GM18870 (cell line): ENCODE measurements at regions not wholly inside any gene's neighbourhood (a gene's known extent, or its start where the extent isn't known, plus 50 kb on each side); places are given as distances from the start of the nearest gene placed in this dataset.
"Not testable (repeated sequence)": the region's sequence is repeated elsewhere in the genome, so short reads cannot be mapped to it uniquely, and the experiment has no call there.

Experiments used
- ATAC-seq: cut with Tn5 transposase; IDR thresholded peaks from one replicate; pipeline ENCODE4 v1.9.1; 2021; ENCODE audit warnings: moderate library complexity; ENCODE audit not compliant: unreplicated experiment

DNA sequence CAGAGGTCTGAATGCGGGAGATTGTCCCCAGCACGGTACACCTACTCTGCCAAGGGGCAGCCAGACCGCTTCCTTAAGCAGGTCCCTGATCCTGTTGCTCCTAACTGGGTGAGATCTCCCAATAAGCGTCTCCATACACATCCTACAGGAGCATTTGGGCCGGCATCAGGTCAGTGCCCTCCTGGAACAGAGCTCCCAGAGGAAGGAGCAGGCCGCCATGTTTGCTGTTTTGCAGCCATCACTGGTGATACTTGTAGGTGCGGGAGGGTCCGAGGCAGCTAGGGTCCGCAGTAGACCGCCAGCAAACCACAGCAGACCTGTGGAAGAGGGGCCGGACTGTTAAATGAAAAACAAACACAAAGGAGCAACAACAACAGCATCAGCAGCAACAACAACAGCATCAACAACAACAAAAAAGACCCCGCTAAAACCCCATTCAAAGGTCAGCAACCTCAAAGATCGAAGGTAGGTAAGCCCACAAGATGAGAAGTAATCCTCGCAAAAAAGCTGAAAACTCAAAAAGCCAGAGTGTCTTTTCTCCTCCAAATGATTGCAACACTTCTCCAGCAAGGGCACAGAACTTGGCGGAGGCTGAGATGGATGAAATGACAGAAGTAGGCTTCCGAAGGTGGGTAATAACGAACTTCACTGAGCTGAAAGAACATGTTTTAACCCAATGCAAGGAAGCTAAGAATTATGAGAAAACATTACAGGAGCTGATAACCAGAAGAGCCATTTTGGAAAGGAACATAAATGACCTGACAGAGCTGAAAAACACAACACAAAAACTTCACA lies 79.0 kb upstream of the CDH7 start:
- ATAC-seq, result no peak

DNA sequence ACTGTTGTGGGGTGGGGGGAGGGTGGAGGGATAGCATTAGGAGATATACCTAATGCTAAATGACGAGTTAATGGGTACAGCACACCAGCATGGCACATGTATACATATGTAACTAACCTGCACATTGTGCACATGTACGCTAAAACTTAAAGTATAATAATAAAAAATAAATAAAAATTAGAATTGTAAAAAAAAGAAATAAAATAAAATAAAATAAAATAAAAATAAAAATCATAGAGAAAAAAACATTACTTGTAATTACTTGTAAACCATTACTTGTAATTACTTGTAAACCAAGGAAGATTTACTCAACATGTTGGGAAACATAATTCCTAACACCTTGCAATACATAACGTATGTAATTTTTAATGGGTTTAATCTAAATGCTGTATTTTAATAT lies 80.7 kb upstream of the CDH7 start:
- ATAC-seq, result not testable (repeated sequence)

DNA sequence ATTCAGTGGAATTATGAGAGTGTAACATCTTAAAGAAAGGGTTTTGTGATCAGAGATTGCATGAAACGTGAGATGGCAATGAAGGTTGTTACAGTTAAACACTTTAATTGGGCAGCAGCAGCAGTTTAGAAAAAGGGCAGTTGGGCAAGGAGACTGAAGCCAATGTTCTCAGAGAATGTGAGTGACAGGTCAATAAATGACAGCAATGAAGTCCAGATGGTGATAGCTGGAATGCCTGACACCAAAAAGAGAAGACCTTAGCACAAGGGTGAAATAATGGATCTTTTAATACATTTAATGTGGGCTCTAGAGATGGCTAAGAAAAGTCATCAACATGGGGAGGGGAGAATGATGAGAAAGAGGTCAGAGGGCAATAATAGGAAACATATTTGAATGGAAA lies 89.4 kb upstream of the CDH7 start:
- no peak for ATAC-seq

DNA sequence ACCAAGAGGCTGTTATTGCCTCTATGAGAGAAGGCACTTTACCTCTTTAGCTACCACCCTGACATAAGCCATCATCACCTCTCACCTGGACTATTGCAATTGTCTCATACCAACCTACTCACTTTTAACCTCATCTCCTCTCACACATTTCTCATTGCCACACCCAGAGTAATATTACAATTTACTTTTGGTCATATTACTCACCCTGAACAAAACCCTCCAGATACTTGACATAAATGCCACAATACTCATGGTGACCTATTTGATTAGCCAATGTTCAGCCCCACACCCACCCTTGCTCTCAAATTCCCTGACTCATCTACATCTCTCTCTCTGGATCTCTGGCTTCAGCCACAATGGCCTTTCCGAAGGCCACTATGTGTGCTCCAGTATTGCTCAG lies 90.9 kb upstream of the CDH7 start:
- ATAC-seq, result no peak

DNA sequence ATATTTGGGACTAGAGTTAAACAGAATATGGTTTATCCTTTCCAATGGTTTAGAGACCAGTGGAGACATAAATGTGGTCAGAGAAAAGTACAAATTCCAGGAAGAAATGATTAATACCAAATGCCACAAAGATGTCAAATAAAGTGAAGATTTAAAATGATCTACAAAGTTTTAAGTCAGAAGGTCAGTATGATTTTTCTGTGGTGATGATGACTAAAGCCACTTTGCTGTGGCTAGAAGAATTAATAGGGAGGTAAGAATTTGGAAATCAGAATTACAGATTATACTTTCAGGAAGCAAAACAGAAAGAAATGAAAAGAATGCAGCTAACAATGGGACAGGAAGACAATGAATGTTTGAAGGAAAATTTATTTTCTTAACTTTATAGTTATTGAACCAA lies 91.5 kb upstream of the CDH7 start:
- no peak for ATAC-seq

DNA sequence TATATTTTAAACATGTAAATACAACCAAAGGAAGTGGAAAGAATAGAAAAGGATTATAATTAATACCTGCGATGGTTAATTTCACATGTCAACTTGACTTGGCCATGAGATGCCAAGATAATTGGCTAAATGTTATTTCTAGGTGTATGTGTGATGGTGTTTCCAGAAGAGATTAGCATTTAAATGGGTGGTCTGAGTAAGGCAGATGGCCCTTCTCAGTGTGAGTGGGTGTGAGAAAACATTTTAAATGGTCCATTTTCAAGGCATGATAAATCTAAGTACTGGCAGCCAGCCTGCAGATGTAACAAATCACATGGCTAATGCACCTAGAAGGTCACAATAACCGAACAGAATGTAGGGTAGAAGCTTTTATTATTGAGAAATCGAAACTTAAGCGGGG lies 99.6 kb upstream of the CDH7 start:
- no peak for ATAC-seq

DNA sequence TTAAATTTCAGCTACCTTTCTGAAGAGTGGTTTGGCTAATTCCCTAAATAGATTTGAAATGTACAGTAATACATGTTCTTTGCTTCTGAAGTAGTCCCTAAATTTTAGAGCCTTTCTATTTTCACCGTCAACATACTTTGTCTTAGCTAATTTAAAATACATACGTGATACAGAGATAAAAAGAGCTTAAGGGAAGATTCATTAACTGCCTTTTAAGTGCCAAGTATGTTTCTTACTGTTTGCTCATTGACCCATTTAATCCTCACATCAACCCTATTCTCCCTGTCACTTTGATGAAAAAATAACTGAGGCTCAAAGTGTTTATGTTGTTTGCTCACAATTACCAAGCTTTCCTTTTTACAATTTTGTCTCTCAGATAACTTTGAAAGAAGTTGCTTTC lies 118.6 kb upstream of the CDH7 start:
- ATAC-seq, result no peak

DNA sequence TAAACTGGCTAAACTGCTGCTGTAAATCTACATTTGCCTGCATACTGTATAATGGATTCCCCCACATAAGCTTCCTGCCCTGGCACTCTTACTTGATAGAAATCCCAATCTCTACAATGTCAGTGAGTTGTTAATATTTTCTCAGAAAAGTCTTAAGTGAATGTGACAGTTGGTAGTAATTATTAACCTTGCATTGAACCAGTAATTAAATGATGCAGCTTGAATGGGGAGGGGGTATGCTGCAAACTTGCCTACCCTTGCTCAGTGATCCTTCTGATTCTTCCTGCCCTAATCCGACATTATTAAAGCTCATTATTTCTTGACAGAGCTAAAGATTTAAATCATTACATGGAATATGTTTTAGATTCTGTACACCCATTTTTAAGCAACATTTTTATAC lies 119.0 kb upstream of the CDH7 start:
- no peak for ATAC-seq

DNA sequence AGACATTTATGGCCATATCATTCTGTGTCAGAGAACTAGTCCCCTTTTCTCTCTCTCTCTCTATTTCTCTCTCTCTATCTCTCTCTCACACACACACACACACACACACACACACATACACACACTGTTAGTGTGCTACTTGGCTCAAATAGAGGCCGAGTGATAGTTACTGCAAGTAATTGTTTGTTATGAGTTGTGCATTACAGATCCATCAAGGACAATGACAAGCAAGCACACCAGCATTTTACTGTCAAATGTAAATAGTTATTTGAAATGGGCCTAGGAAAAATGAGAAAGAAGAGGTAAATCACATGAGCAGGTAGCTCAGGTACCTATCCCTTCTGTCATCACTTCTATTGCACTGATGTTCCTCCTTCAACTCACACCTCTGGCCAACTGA lies 122.4 kb upstream of the CDH7 start:
- no peak for ATAC-seq

DNA sequence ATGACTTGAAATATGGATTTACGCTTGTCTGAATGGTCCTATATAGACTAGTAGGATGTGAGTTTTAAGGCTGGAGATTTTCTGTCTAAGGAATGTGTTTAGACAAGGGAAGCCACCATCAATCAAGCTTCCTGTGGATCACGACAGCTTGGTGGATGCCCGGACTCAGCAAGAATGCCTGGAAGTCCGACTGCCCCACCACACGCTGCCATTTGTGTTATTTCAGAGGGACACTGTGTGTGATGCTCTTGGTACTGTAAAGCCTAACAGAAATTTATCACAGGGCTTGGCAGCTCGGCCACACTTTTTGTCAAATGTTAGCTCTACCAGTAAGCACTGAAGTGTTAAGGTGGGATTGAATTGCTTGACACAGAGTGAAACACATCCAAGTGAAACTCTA lies 127.1 kb upstream of the CDH7 start:
- ATAC-seq, result no peak

DNA sequence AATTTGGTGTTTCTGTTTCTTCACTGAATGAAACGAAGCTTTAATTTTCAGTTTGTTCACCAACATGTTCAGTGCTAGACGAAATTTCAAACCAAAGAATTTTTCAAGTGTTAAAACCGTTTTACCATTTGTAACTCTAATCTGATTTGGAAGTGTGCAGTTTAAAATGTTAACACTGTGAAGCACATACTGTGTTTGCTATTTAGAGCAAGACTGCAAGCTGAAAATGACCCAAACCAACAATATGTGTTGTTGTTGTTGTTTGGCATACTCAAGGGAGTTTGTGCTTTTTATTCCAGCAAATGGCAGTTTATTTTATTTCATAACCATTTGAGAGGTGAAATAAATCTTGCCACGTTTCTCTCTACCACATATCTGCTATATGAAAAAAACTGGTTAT lies 128.4 kb upstream of the CDH7 start:
- no peak for ATAC-seq

DNA sequence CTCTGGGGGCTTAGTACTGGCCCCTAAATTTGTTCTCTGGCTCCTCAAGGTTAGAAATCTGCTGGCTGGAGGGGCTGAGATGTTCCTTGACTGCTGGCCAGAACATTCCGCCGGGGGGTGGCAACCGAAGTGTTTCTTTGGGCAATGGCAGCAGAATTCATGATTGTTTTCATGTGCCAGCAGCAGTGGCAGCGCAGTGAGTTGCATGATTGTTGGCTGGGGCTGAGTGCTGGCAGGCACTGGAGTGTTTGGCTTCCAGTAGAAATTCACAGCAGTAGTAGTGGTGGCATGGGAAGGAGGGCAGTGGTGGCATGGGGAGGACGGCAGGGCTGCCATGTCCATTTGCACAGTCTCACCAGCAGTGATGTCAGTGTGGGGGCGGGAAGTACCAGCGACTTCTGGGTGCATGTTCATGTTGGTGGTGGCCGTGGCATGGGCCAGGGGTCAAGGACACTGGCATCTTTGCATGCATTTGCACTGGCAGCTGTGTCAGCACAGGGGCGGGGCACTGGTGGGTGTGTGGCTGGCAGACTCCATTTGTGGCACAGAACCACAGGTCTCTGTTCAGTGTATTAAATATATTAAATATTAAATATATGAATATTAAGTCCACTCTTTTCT lies 130.6 kb upstream of the CDH7 start:
- ATAC-seq, result no peak

DNA sequence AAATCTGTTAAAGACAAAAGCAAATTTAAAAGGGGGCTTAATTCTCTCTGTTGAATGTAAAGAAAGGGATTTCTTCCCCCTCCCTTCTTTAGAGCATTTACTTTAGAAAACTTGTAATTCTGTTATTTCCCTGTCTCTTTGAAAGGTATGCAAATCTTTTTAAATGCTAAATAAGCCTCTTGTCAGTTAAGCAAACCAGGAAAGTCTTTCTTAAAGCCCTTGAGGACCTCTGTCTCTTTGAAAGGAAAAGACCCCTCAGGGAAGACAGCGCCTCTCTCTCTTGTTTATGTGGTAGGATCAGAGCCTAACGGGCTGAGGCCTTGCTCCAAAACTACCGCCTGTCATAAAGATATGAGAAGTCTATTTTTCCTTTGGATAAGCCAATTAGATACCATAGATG lies 139.9 kb upstream of the CDH7 start:
- no peak for ATAC-seq

DNA sequence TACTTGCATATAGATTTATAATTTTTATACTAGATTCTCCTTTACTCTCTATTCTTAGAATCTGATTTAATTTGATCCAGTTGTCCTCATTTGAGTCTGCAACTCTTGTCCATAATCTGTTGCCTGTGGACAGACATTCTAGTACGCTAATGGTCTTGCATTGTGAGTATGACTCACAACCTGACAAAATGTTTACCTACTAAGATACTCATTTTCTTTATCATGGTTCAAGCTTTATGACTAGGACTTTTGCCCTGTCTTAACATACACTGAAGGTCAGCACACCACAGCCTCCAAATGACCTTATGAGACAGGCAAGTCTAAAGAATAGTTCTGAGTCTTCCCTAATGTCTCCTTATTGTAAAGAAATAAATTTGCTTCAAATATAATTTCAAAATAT lies 142.3 kb upstream of the CDH7 start:
- ATAC-seq, result no peak

DNA sequence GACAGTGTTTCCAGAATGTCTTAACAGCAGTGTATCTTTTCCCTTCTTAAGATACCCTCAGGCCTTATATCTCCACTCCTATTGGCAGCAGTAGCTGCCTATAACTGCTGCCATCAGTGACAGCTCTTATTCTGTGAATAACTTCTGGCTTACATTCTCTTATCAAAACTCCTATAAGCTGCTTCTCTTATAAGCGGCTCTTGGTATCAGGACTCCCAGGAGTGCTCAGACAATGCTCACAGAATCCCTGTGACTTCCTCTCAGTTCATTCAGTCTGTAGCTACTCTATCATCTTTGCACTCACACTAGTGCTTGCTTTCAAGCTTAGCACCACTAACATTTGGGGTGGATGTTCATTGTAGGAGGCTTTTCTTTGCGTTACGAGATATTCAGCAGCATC lies 143.7 kb upstream of the CDH7 start:
- no peak for ATAC-seq

DNA sequence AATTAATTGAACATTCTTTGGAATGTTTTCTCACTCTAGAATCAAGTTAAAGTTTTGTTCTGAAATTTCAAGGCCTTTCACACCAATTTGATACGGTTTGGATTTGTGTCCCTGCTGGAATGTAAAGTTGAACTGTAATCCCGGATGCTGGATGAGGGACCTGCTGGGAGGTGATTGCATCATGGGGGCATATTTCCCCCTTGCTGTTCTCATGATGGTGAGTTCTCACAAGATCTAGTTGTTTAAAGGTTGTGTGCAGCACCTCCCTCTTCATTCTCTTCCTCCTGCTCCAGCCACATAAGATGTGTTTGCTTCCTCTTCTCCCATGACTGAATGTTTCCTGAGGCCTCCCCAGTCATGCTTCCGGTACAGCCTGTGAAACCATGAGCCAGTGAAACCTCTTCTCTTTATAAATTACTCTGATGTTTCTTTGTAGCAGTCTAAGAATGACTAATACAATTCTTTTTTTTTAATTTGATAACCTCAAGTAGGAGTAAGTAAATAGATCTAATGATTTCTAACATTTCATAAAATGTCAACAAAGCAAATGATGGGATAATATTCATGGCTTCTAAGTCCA lies 144.2 kb upstream of the CDH7 start:
- no peak for ATAC-seq

DNA sequence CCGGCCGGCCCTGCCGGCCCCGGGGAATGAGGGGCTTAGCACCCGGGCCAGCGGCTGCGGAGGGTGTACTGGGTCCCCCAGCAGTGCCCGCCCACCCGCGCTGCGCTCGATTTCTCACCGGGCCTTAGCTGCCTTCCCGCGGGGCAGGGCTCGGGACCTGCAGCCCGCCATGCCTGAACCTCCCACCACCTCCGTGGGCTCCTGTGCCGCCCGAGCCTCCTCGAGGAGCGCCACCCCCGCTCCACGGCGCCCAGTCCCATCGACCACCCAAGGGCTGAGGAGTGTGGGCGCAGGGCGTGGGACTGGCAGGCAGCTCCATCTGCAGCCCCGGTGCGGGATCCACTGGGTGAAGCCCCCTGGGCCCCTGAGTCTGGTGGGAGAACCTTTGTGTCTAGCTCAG lies 145.5 kb upstream of the CDH7 start:
- ATAC-seq, result not testable (repeated sequence)

DNA sequence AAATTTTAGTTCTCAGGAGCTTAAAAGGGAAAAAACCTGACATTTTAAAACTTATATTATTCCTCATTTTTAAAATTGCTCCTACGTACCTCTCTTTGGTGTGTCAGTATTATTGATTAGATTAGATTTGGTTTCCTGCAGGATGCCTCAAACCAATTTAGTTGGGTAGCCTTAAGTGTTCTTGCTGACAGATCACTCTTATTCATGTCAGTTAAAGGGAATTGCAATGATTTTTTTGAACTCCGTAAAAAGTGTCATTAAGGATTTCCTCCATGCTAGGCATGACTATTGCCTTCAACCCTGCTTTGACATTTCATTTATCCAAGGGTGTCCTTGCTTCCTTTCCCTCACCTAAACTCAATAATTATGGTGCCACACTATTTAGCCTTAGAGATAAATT lies 149.0 kb upstream of the CDH7 start:
- no peak for ATAC-seq

DNA sequence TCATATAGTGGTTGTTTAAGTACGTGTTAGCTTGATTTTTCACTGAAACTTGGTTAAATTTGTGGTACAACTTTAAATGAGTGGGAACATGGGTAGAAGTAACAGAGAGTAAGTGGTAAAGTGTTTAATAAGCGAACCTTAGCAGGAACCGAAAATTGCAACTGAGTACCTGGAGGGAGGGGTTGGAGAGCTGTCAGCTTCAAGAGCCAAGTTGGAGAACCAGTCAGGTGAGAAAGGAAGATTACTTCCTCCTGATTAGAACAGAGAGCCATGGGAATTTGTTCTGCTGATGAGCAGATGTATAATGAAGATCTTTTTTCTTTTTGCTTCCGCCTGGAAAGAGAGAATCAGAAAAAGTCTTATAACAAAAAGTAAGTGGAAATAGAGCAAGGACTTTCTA lies 158.4 kb upstream of the CDH7 start:
- no peak for ATAC-seq

DNA sequence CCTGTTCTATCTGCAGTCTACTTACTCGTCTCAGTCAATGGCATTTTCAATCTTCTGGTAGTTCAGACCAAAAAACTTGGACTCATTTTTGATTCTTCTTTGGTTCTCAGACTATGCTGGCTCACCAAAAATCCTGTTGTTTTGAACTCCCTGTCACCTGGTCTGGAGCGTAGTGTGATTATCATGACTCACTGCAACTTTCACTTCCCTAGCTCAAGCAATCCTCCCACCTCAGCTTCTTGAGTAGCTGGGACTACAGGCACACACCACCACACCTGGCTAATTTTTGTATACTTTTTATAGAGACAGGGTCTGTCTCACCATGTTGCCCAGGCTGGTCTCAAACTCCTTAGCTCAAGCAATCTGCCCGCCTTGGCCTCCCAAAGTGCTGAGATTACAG lies 163.3 kb upstream of the CDH7 start:
- ATAC-seq, result no peak

DNA sequence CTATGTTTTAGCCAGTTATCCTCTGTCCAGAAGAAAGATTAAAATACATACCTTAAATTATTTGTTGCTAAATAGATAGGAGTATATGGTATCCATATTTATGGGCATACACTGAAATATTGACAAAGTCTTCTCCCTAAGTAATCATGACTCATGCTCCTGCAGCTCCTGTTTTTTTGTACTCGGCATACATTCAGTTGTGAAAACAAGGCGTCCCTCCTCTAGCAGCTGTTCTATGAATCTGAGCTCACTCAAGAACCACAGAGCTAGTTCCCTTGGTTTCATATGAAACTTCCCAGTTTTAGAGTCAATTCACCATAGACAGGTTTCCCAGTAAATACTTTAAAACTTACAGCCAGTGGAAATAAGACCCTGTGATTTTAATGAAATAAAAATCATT lies 168.7 kb upstream of the CDH7 start:
- not testable (repeated sequence) for ATAC-seq

DNA sequence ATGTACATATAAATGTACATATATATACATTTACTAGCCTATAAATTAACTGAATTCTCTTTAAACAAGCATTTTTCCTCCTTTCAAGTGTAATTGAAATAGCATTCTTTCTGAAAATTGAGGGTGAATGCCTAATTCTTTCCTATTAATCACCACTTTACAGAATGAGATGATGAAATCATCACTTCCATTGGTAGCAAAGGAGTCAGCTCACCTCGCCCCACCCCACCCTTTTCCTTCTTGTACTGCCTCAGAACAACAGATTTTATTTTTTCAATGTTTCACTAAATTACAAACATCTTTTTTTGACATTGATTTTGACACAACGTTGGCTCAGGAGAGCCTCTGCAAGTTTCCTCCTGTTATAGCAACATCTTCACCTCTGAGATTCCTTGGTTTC lies 181.9 kb upstream of the CDH7 start:
- ATAC-seq, result no peak

DNA sequence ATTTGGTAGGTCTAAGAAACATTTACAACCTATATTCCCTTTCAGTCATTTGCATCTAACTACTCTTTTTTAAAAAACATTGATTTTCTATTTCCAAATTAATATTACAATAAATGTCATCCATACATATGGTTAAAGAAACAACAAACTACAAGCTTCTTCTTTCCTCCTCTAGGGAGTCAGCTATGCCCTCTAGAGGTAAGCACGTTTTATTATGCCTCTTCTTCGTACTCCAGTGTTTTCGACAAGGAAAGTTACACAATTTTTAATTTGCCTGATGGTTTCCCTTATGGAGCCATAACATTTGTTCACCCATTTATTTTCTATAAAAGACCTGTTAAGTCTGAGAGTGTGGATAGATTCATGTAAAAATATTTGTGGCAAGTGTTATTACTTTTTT lies 183.4 kb upstream of the CDH7 start:
- no peak for ATAC-seq
